Keratinocyte (primary cell): ENCODE measurements at regions not wholly inside any gene's neighbourhood (a gene's known extent, or its start where the extent isn't known, plus 50 kb on each side); places are given as distances from the start of the nearest gene placed in this dataset.

Experiments used
- DNase-seq: peaks from one replicate; pipeline ENCODE4 v3.0.0-alpha.2; 2011; ENCODE audit warnings: low read depth, missing footprints, low spot score
- FAIRE-seq: peaks from 2 replicates; lab custom pipeline; 2011; peaks lifted over from hg19 to GRCh38; lab: Jason Lieb, UNC
- H2AFZ ChIP-seq: 2 replicates; pipeline ENCODE4 v1.6.0; 2012; ENCODE audit warnings: low read length, control low read depth, inconsistent platforms; ENCODE audit not compliant: control insufficient read depth
- H3K27ac ChIP-seq: 2 replicates; pipeline ENCODE4 v1.5.1; 2011; ENCODE audit warnings: low read length; ENCODE audit not compliant: control insufficient read depth, insufficient read depth
- H3K27me3 ChIP-seq: 3 replicates; pipeline ENCODE4 v1.6.0; 2011; ENCODE audit warnings: low read length; ENCODE audit not compliant: control insufficient read depth, insufficient read depth; ENCODE audit errors: extremely low read depth
- H3K36me3 ChIP-seq, 2 experiments: 2 replicates in 1 of 2; 3 replicates in 1 of 2; pipeline ENCODE4 v1.5.1; 2011; ENCODE audit warnings: low read length in 2 of 2, mild to moderate bottlenecking in 1 of 2; ENCODE audit not compliant: control insufficient read depth in 2 of 2, insufficient read depth in 2 of 2; ENCODE audit errors: extremely low read depth in 1 of 2
- H3K4me1 ChIP-seq: 3 replicates; pipeline ENCODE4 v1.5.1; 2011; ENCODE audit warnings: low read length; ENCODE audit not compliant: control insufficient read depth, insufficient read depth; ENCODE audit errors: extremely low read depth
- H3K4me2 ChIP-seq: 3 replicates; pipeline ENCODE4 v1.6.0; 2011; ENCODE audit warnings: low read depth, low read length; ENCODE audit not compliant: control insufficient read depth, insufficient read depth; ENCODE audit errors: extremely low read depth
- H3K4me3 ChIP-seq, 3 experiments: fragments of 200-600 bp in 1 of 3; sonication (generic) in 1 of 3; 2 replicates in 2 of 3; 3 replicates in 1 of 3; pipeline ENCODE4 v1.5.1; 2011 to 2016; ENCODE audit warnings: low read length in 3 of 3, mild to moderate bottlenecking in 3 of 3, control low read depth in 2 of 3, inconsistent platforms in 1 of 3, low read depth in 1 of 3, mixed read lengths in 1 of 3, mixed run types in 1 of 3, moderate library complexity in 1 of 3; ENCODE audit not compliant: control insufficient read depth in 2 of 3, insufficient read depth in 2 of 3; ENCODE audit errors: extremely low read depth in 1 of 3
- H3K79me2 ChIP-seq: 2 replicates; pipeline ENCODE4 v1.6.0; 2012; ENCODE audit warnings: low read length; ENCODE audit not compliant: control insufficient read depth, insufficient read depth
- H3K9ac ChIP-seq: 3 replicates; pipeline ENCODE4 v1.6.0; 2011; ENCODE audit warnings: low read length; ENCODE audit not compliant: control insufficient read depth, insufficient read depth; ENCODE audit errors: extremely low read depth
- H3K9me1 ChIP-seq: 3 replicates; pipeline ENCODE4 v1.6.0; 2011; ENCODE audit warnings: low read length; ENCODE audit not compliant: control insufficient read depth, insufficient read depth; ENCODE audit errors: extremely low read depth
- H3K9me3 ChIP-seq: 2 replicates; pipeline ENCODE4 v1.5.1; 2012; ENCODE audit warnings: low read depth, low read length; ENCODE audit not compliant: control insufficient read depth
- H4K20me1 ChIP-seq: 3 replicates; pipeline ENCODE4 v1.6.0; 2011; ENCODE audit warnings: low read length; ENCODE audit not compliant: control insufficient read depth, insufficient read depth; ENCODE audit errors: extremely low read depth
- EZH2 ChIP-seq: IDR thresholded peaks from one replicate; pipeline ENCODE4 v1.6.1; 2012; ENCODE audit warnings: inconsistent platforms, mild to moderate bottlenecking, low read length, moderate library complexity
- dilution Hi-C: fragments of 300-500 bp; cut with MboI; formaldehyde crosslinking; loops from one replicate; pipeline ENCODE4 v1.7.0; 2020; ENCODE audit warnings: low sequenced_read_pairs; ENCODE audit not compliant: extremely low pct_ligation_motif_present
- TF ChIP-seq, protein P1 (sequence below), 3 experiments: IDR thresholded peaks in 1 of 3; conservative IDR thresholded peaks in 1 of 3; optimal IDR thresholded peaks in 1 of 3; 2 replicates in 2 of 3; 3 replicates in 1 of 3; pipeline versions ENCODE3 to v1.5.1; 2011; ENCODE audit warnings: low read length in 3 of 3, mild to moderate bottlenecking in 3 of 3, moderate library complexity in 2 of 3, control low read depth in 1 of 3, inconsistent platforms in 1 of 3; ENCODE audit not compliant: insufficient read depth in 2 of 3; ENCODE audit errors: extremely low read depth in 1 of 3

GRCh38 chr2:238682536-238682935 lies 165.3 kb upstream of the TWIST2 start:
- peaks cover 17% of the 10 kb centered on the region for H3K4me1 ChIP-seq
- no peak overlapping the region for H3K9ac ChIP-seq
- no peak overlapping the region for H3K4me2 ChIP-seq
- dilution Hi-C loops, result no loop called here
- H3K9me3 ChIP-seq, result no peaks in the 10 kb centered on the region
- no peak for FAIRE-seq
- no peak for DNase-seq
- H3K36me3 ChIP-seq, result no peaks in the 10 kb centered on the region
- H3K4me3 ChIP-seq, result no peak overlapping the region
- no peaks in the 10 kb centered on the region for H3K79me2 ChIP-seq
- TF ChIP-seq, protein P1, sequence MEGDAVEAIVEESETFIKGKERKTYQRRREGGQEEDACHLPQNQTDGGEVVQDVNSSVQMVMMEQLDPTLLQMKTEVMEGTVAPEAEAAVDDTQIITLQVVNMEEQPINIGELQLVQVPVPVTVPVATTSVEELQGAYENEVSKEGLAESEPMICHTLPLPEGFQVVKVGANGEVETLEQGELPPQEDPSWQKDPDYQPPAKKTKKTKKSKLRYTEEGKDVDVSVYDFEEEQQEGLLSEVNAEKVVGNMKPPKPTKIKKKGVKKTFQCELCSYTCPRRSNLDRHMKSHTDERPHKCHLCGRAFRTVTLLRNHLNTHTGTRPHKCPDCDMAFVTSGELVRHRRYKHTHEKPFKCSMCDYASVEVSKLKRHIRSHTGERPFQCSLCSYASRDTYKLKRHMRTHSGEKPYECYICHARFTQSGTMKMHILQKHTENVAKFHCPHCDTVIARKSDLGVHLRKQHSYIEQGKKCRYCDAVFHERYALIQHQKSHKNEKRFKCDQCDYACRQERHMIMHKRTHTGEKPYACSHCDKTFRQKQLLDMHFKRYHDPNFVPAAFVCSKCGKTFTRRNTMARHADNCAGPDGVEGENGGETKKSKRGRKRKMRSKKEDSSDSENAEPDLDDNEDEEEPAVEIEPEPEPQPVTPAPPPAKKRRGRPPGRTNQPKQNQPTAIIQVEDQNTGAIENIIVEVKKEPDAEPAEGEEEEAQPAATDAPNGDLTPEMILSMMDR (optimal IDR thresholded peaks at IDR 0.05 in 1 of 3, IDR thresholded peaks at IDR 0.05 in 1 of 3, conservative IDR thresholded peaks at IDR 0.05 in 1 of 3; ENCODE audit: extremely low read depth in 1 of 3, insufficient read depth in 2 of 3, low read length in 3 of 3), result no peak
- TF ChIP-seq EZH2, result no peak
- no peak overlapping the region for H2AFZ ChIP-seq
- no peak overlapping the region for H3K27ac ChIP-seq
- H3K27me3 ChIP-seq, result no peaks in the 10 kb centered on the region
- H3K9me1 ChIP-seq, result no peaks in the 10 kb centered on the region
- H4K20me1 ChIP-seq, result no peaks in the 10 kb centered on the region

DNA sequence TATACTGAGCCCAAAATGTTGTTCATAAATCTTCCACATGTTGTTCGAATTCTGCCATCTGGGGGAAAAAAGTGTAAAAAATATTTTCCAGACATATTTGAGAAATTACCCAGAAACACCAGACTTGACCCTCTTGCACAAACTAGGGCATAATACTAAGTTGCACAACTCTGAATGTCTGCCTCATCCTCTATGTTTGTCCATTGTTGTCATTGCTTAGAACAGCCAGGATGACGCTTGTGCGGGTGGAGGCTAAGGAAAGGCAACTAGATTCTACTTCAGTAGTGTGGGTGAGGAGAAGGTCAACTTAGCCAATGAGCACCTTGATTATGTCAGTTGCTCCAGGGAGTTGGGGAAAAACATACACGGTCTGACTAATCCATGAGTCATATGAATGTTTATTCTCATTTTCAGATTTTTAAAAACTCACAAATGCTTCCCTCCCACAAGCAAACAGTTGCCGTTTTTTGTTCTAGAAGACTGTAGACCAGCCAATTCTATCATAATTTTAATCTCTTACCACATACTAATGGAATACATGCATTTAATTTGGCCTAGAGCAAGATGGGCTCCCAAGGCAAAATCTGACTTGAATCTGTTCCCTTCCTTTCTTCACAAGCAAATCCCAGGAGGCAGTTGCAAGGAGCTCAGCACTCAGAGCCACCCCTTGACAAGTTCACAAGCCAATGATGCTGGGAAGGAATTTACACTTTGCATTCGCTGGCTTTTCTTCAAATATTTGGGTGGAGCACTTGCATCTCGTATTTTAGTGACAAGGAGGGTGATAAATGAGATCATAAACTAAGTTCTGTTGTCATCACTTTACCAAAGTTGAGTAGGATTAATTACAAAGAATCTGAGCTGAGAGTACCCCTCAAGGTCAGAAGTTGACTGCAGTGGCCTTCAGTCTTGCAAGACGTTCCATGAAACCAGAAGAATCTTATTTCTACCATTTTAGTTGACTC lies 163.2 kb upstream of the TWIST2 start:
- H3K4me3 ChIP-seq, result no peak overlapping the region
- H3K27ac ChIP-seq, result peak overlapping the region; percentile 69
- H3K9me3 ChIP-seq, result no peaks in the 10 kb centered on the region
- peak overlapping the region; percentile 52 for H3K4me2 ChIP-seq
- no peak for TF ChIP-seq EZH2
- TF ChIP-seq, protein P1 (optimal IDR thresholded peaks at IDR 0.05 in 1 of 3, IDR thresholded peaks at IDR 0.05 in 1 of 3, conservative IDR thresholded peaks at IDR 0.05 in 1 of 3; ENCODE audit: extremely low read depth in 1 of 3, insufficient read depth in 2 of 3, low read length in 3 of 3), result no peak
- H3K9me1 ChIP-seq, result no peaks in the 10 kb centered on the region
- no peaks in the 10 kb centered on the region for H4K20me1 ChIP-seq
- H3K36me3 ChIP-seq, result no peaks in the 10 kb centered on the region
- dilution Hi-C loops, result no loop called here
- H2AFZ ChIP-seq, result no peak overlapping the region
- peaks cover 6% of the 10 kb centered on the region for H3K27me3 ChIP-seq
- H3K79me2 ChIP-seq, result no peaks in the 10 kb centered on the region
- H3K4me1 ChIP-seq, result peaks cover 17% of the 10 kb centered on the region
- H3K9ac ChIP-seq, result peak overlapping the region; percentile 26
- FAIRE-seq (peak; percentile 96), DNase-seq (peak; percentile 85)
